K562 (cell line): ENCODE measurements at regions not wholly inside any gene's neighbourhood (a gene's known extent, or its start where the extent isn't known, plus 50 kb on each side); places are given as distances from the start of the nearest gene placed in this dataset.
"Not testable (repeated sequence)": the region's sequence is repeated elsewhere in the genome, so short reads cannot be mapped to it uniquely, and the experiment has no call there.

Experiments
- ARID1B ChIP-seq: fragments of 450-650 bp; IDR thresholded peaks from 2 replicates; pipeline ENCODE4 v1.6.1; 2016; ENCODE audit warnings: antibody characterized with exemption, mild to moderate bottlenecking, inconsistent platforms
- CBFA2T3 ChIP-seq: fragments of 450-650 bp; IDR thresholded peaks from 2 replicates; pipeline ENCODE4 v1.6.1; 2017
- HDAC3 ChIP-seq: fragments of 450-650 bp; IDR thresholded peaks from 2 replicates; pipeline ENCODE4 v1.6.1; 2018; ENCODE audit warnings: borderline replicate concordance, mild to moderate bottlenecking, moderate library complexity; ENCODE audit not compliant: partially characterized antibody
- KDM1A ChIP-seq, 2 experiments: fragments of 450-650 bp; IDR thresholded peaks; 2 replicates each; pipeline ENCODE4 v1.6.1; 2016; ENCODE audit warnings: mild to moderate bottlenecking in 2 of 2
- KLF16 ChIP-seq: IDR thresholded peaks from 2 replicates; pipeline ENCODE4 v1.6.1; 2016; ENCODE audit warnings: antibody characterized with exemption
- MTA3 ChIP-seq: fragments of 450-650 bp; formaldehyde crosslinking; IDR thresholded peaks from 2 replicates; pipeline ENCODE4 v1.6.1; 2017; ENCODE audit warnings: mild to moderate bottlenecking, borderline replicate concordance
- NCOA1 ChIP-seq: fragments of 450-650 bp; IDR thresholded peaks from 2 replicates; pipeline ENCODE4 v1.6.1; 2016; ENCODE audit warnings: low read depth
- TEAD4 ChIP-seq, 2 experiments: sonication (generic) in 1 of 2; formaldehyde crosslinking in 1 of 2; IDR thresholded peaks; 2 replicates each; pipeline versions ENCODE4 v1.6.1 to v1.8.0; 2012 to 2022; ENCODE audit warnings: borderline replicate concordance in 1 of 2, inconsistent platforms in 1 of 2, low read length in 1 of 2, mild to moderate bottlenecking in 1 of 2, missing genetic modification reagents in 1 of 2
- TRIM24 ChIP-seq, 2 experiments: fragments of 450-650 bp; IDR thresholded peaks; 2 replicates each; pipeline ENCODE4 v1.6.1; 2016
- TF ChIP-seq, protein P1 (sequence below): fragments of 450-650 bp; IDR thresholded peaks from 2 replicates; pipeline ENCODE4 v1.6.1; 2016; ENCODE audit warnings: low read depth, mild to moderate bottlenecking, moderate library complexity
- TF ChIP-seq, protein P2 (sequence below): fragments of 450-650 bp; IDR thresholded peaks from 2 replicates; pipeline ENCODE4 v1.6.1; 2016; ENCODE audit warnings: mild to moderate bottlenecking, moderate library complexity

DNA sequence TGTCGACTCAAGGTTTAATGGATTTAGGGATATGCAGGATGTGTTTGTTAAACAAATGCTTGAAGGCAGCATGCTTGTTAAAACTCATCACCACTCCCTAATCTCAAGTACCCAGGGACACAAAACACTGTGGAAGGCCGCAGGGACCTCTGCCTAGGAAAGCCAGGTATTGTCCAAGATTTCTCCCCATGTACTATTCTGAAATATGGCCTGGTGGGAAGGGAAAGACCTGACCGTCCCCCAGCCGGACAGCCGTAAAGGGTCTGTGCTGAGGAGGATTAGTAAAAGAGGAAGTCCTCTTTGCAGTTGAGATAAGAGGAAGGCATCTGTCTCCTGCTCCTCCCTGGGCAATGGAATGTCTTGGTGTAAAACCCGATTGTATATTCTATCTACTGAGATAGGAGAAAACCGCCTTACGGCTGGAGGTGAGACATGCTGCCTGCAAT lies 85.3 kb upstream of the ZNF322 start (continued):
- TF ChIP-seq, protein P1, sequence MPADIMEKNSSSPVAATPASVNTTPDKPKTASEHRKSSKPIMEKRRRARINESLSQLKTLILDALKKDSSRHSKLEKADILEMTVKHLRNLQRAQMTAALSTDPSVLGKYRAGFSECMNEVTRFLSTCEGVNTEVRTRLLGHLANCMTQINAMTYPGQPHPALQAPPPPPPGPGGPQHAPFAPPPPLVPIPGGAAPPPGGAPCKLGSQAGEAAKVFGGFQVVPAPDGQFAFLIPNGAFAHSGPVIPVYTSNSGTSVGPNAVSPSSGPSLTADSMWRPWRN: peak; percentile 53; the same call in 1 of the 2 replicates
- peak; percentile 29; the same call in 1 of the 2 replicates for TF ChIP-seq MTA3
- TF ChIP-seq, protein P2, sequence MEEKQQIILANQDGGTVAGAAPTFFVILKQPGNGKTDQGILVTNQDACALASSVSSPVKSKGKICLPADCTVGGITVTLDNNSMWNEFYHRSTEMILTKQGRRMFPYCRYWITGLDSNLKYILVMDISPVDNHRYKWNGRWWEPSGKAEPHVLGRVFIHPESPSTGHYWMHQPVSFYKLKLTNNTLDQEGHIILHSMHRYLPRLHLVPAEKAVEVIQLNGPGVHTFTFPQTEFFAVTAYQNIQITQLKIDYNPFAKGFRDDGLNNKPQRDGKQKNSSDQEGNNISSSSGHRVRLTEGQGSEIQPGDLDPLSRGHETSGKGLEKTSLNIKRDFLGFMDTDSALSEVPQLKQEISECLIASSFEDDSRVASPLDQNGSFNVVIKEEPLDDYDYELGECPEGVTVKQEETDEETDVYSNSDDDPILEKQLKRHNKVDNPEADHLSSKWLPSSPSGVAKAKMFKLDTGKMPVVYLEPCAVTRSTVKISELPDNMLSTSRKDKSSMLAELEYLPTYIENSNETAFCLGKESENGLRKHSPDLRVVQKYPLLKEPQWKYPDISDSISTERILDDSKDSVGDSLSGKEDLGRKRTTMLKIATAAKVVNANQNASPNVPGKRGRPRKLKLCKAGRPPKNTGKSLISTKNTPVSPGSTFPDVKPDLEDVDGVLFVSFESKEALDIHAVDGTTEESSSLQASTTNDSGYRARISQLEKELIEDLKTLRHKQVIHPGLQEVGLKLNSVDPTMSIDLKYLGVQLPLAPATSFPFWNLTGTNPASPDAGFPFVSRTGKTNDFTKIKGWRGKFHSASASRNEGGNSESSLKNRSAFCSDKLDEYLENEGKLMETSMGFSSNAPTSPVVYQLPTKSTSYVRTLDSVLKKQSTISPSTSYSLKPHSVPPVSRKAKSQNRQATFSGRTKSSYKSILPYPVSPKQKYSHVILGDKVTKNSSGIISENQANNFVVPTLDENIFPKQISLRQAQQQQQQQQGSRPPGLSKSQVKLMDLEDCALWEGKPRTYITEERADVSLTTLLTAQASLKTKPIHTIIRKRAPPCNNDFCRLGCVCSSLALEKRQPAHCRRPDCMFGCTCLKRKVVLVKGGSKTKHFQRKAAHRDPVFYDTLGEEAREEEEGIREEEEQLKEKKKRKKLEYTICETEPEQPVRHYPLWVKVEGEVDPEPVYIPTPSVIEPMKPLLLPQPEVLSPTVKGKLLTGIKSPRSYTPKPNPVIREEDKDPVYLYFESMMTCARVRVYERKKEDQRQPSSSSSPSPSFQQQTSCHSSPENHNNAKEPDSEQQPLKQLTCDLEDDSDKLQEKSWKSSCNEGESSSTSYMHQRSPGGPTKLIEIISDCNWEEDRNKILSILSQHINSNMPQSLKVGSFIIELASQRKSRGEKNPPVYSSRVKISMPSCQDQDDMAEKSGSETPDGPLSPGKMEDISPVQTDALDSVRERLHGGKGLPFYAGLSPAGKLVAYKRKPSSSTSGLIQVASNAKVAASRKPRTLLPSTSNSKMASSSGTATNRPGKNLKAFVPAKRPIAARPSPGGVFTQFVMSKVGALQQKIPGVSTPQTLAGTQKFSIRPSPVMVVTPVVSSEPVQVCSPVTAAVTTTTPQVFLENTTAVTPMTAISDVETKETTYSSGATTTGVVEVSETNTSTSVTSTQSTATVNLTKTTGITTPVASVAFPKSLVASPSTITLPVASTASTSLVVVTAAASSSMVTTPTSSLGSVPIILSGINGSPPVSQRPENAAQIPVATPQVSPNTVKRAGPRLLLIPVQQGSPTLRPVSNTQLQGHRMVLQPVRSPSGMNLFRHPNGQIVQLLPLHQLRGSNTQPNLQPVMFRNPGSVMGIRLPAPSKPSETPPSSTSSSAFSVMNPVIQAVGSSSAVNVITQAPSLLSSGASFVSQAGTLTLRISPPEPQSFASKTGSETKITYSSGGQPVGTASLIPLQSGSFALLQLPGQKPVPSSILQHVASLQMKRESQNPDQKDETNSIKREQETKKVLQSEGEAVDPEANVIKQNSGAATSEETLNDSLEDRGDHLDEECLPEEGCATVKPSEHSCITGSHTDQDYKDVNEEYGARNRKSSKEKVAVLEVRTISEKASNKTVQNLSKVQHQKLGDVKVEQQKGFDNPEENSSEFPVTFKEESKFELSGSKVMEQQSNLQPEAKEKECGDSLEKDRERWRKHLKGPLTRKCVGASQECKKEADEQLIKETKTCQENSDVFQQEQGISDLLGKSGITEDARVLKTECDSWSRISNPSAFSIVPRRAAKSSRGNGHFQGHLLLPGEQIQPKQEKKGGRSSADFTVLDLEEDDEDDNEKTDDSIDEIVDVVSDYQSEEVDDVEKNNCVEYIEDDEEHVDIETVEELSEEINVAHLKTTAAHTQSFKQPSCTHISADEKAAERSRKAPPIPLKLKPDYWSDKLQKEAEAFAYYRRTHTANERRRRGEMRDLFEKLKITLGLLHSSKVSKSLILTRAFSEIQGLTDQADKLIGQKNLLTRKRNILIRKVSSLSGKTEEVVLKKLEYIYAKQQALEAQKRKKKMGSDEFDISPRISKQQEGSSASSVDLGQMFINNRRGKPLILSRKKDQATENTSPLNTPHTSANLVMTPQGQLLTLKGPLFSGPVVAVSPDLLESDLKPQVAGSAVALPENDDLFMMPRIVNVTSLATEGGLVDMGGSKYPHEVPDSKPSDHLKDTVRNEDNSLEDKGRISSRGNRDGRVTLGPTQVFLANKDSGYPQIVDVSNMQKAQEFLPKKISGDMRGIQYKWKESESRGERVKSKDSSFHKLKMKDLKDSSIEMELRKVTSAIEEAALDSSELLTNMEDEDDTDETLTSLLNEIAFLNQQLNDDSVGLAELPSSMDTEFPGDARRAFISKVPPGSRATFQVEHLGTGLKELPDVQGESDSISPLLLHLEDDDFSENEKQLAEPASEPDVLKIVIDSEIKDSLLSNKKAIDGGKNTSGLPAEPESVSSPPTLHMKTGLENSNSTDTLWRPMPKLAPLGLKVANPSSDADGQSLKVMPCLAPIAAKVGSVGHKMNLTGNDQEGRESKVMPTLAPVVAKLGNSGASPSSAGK: peak; percentile 52
- peak in 1 of 2 experiments; percentile 73; a peak in 2 of 4 replicates for TF ChIP-seq TRIM24 (IDR thresholded peaks at IDR 0.05)
- peak in 1 of 2 experiments; percentile 20; a peak in 1 of 4 replicates for TF ChIP-seq KDM1A (IDR thresholded peaks at IDR 0.05)
- peak; percentile 37; the same call in 1 of the 2 replicates for TF ChIP-seq NCOA1
- peak; percentile 77 for TF ChIP-seq TEAD4 (IDR thresholded peaks at IDR 0.05; ENCODE audit: low read length)
- not testable (repeated sequence) for TF ChIP-seq TEAD4 (CRISPR knock-in tag; IDR thresholded peaks at IDR 0.05; ENCODE audit: borderline replicate concordance)
- peak; percentile 82 for TF ChIP-seq CBFA2T3
- peak; percentile 21 for TF ChIP-seq HDAC3
- peak; percentile 75 for TF ChIP-seq KLF16
- TF ChIP-seq ARID1B: peak; percentile 89
